ENCODE measurements at regions not wholly inside any gene's neighbourhood (a gene's known extent, or its start where the extent isn't known, plus 50 kb on each side); places are given as distances from the start of the nearest gene placed in this dataset.

DNA sequence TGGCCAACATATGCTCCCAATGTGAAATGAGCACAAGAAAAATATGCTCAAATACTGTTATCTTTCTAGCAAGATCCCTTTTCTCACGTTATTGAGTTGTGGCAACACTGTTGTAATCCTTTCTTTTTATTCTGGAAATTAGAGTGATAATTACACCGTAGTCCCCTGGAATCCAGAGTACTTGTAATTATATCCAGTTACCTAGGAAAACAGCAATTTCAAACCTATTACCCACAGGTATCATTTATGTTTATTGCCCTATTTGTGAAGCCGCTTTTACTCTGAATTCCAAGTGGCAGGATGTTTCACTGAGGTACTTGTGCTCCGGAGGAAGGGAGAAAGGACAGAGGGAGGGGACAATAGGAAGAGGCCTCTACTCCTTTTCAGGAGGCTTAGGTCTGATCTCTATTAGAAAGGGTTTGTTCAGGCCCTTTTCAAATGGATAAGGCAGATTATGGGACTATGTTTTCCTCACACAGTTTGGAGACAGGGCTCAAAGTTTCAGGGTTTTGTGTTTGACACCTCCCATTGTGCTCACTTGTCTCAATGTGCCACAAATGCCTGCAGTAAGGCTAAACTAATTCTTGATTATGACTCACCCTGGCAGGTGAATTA, 646.6 kb downstream of the TUSC7 start:
- TF ChIP-seq, protein P1, sequence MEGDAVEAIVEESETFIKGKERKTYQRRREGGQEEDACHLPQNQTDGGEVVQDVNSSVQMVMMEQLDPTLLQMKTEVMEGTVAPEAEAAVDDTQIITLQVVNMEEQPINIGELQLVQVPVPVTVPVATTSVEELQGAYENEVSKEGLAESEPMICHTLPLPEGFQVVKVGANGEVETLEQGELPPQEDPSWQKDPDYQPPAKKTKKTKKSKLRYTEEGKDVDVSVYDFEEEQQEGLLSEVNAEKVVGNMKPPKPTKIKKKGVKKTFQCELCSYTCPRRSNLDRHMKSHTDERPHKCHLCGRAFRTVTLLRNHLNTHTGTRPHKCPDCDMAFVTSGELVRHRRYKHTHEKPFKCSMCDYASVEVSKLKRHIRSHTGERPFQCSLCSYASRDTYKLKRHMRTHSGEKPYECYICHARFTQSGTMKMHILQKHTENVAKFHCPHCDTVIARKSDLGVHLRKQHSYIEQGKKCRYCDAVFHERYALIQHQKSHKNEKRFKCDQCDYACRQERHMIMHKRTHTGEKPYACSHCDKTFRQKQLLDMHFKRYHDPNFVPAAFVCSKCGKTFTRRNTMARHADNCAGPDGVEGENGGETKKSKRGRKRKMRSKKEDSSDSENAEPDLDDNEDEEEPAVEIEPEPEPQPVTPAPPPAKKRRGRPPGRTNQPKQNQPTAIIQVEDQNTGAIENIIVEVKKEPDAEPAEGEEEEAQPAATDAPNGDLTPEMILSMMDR (IDR thresholded peaks at IDR 0.05) = no peak
- TF ChIP-seq JUND (IDR thresholded peaks at IDR 0.05) = no peak
- TF ChIP-seq, protein P2, sequence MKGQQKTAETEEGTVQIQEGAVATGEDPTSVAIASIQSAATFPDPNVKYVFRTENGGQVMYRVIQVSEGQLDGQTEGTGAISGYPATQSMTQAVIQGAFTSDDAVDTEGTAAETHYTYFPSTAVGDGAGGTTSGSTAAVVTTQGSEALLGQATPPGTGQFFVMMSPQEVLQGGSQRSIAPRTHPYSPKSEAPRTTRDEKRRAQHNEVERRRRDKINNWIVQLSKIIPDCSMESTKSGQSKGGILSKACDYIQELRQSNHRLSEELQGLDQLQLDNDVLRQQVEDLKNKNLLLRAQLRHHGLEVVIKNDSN (IDR thresholded peaks at IDR 0.05; ENCODE audit: borderline replicate concordance, low read depth) = no peak
- TF ChIP-seq POLR2AphosphoS5 (IDR thresholded peaks at IDR 0.05; ENCODE audit: low read depth, low read length) = no peak
- TF ChIP-seq, protein P3, sequence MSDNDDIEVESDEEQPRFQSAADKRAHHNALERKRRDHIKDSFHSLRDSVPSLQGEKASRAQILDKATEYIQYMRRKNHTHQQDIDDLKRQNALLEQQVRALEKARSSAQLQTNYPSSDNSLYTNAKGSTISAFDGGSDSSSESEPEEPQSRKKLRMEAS (IDR thresholded peaks at IDR 0.05; ENCODE audit: low read depth) = no peak
- no peak for TF ChIP-seq ELF1 (IDR thresholded peaks at IDR 0.05)
- TF ChIP-seq, protein P4, sequence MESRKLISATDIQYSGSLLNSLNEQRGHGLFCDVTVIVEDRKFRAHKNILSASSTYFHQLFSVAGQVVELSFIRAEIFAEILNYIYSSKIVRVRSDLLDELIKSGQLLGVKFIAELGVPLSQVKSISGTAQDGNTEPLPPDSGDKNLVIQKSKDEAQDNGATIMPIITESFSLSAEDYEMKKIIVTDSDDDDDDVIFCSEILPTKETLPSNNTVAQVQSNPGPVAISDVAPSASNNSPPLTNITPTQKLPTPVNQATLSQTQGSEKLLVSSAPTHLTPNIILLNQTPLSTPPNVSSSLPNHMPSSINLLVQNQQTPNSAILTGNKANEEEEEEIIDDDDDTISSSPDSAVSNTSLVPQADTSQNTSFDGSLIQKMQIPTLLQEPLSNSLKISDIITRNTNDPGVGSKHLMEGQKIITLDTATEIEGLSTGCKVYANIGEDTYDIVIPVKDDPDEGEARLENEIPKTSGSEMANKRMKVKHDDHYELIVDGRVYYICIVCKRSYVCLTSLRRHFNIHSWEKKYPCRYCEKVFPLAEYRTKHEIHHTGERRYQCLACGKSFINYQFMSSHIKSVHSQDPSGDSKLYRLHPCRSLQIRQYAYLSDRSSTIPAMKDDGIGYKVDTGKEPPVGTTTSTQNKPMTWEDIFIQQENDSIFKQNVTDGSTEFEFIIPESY (IDR thresholded peaks at IDR 0.05; ENCODE audit: borderline replicate concordance, low read depth) = no peak
- TF ChIP-seq TCF12 (IDR thresholded peaks at IDR 0.05) = no peak
- TF ChIP-seq TEAD4 (IDR thresholded peaks at IDR 0.05; ENCODE audit: borderline replicate concordance, insufficient read depth) = no peak
- no peak for TF ChIP-seq EP300 (IDR thresholded peaks at IDR 0.05; ENCODE audit: borderline replicate concordance in 1 of 2, low read depth in 1 of 2, low read length in 1 of 2)
- no peak for TF ChIP-seq RAD21 (IDR thresholded peaks at IDR 0.05; ENCODE audit: low read length)
